HG02763 (cell line): ENCODE measurements at regions not wholly inside any gene's neighbourhood (a gene's known extent, or its start where the extent isn't known, plus 50 kb on each side); places are given as distances from the start of the nearest gene placed in this dataset.
A peak's percentile ranks its signal among the peaks of the same experiment; 100 is the strongest.
"Not testable (repeated sequence)": the region's sequence is repeated elsewhere in the genome, so short reads cannot be mapped to it uniquely, and the experiment has no call there.

Source experiments
- ATAC-seq: cut with Tn5 transposase; IDR thresholded peaks from one replicate; pipeline ENCODE4 v1.9.1; 2021; ENCODE audit warnings: mild to moderate bottlenecking, moderate library complexity; ENCODE audit not compliant: unreplicated experiment

DNA sequence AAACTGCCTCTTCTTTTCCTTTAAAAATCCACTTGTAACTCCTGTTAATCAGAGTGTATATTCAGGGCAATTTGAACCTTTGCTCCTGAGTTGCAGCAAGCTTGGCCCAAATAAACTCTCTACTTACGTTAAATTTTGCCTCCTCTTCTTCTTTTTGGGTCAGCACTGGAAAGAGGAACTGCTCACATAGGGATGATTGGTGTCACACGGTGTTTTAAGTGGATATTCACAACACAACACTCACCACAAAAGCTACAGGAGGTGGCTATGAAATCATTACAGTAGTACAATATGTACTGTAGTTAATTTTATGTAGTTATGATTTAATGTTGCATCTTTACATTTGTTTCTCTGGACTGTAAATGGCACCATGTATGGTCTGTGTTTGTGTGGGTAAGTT, 96.8 kb upstream of the DOCK9 start:
- no peak for ATAC-seq

DNA sequence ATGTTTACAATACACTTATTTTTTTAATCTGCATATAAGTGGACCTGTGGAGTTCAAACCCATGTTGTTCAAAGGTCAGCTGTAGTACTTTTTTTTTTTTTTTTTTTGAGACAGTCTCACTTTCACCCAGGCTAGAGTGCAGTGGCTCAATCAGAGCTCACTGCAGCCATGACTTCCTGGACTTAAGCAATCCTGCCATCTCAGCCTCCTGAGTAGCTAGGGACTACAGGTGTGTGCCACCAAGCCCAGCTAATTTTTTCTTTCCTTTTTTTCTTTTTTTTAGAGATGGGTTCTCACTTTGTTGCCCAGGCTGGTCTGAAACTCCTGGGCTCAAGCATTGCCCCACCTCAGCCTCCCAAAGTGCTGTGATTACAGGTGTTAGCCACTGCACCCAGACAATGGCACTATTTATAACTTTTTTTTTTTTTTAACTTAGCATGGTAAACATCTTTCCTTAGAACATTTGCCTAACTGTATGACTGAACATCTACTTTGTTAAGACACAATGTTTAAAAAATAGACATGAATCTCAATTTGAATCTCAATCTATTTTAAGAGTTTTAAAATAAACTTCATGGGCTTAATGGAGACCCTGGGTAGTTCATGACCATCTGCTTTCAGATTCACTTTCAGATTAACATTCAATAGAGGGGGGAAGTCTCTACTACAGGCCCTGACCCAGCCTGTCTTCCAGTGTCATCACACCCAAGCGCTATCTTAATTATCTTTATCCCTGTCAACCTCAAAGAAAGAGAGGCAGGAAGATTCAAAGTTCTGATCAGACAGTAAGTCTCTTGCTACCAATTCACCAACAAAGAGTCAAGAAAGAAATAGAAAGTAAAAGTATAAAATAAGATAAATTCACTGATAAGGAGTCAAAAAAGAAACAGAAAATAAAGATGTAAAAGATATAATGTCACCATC, 97.7 kb upstream of the DOCK9 start:
- ATAC-seq: peak; percentile 94

DNA sequence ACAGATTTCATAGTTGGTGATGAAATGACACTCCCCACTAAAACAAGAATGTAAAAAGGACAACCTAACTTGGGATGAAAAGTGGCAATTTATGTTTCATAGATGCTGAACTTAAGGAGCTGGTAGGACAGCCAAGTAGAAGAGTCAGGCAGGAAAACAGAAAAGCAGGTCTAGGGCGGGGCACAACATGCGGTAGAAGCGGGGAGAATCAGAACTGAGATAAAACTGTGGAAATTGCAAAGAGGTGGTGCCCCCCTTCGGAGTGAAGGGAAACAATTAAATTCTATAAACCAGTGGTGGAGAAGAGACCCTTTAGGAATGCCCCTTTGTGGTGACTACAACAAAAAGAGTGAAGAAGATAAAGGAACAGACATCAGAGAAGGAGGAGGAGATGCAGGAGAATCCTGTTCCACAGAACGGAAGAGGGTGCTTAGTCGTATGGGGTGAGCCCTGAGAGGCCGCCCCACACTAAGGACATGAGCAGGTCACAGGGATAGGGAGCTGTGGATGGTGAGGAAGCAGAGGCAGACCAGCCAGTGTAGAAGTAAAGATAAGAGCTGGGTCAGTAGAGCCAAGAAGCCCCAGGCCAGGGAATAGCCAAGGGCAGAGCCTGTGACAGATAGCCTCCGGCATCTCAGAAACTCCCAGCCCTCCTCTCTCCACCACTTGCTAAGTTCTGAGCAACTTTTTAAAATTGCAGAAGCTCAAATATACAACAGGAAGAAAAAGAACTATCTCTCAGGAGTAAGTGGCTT, 100.3 kb upstream of the DOCK9 start:
- no peak for ATAC-seq

DNA sequence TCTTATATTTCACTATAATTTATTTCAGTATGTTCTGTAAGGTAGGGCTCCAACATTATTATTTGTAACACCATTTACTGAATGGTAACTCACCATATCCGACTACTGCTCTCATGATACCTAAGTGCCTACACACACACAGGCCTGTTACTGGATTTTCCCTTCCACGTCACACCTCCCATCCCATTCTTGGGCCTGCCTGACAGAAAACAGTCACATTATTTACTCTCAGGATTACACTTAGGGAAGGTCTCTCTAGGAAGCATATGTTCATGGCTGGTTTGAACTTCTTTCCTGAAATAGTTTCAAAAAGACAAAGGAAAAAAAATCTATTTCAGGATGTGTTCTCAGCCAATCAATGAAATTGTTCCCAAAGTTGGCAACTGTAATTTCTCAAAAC, 102.3 kb upstream of the DOCK9 start:
- ATAC-seq: no peak

DNA sequence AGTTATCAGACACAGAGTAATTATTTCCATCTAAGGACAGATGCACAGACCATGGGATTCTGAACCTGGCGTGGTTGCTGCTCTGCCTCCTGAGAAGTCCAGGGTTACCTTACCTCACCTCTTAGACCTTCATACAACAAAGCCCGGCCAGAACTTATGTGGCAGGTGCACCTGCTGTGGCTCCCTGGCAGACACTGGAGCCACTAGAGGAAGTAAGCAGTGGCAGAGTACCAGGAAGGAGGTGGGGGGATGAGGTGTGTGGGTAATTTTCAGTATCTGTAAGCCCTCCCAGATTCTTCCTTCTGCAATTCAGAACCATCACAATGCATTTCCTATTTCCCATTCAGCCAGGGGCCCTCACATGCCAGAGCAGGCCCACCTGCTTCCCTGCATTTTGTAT, 106.1 kb upstream of the DOCK9 start:
- no peak for ATAC-seq

DNA sequence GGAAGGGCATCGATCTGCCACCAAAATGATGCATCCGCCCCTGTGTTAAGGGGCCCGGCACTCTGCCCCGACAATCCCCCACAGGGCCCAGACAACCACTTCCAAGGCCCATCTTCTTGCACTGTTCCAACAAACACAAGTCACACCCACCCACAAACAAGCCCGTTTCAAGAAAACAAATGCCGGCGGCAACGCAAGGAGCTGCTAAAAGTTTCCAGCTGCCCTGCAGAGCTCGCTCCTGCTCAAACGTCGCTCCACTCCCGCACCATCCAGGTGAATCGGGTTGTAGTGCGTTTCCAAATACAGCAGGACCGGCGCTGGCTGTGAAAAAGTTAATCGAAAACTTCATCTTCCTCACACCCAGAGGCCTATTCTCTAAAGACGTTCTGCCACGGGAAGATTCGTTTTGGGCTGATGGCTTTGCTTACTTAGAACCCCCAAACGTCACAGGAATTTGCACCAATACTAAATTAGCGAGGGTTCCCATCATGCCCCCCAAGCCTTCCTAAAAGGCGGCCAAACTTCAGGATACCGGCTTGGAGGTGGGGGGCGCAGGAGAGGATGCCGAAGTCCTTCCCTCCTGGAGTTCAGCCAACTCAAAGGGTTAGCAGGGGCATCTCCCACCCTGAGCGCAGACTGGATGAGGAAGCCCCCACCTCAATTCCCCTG, 107.4 kb upstream of the DOCK9 start:
- ATAC-seq: no peak

DNA sequence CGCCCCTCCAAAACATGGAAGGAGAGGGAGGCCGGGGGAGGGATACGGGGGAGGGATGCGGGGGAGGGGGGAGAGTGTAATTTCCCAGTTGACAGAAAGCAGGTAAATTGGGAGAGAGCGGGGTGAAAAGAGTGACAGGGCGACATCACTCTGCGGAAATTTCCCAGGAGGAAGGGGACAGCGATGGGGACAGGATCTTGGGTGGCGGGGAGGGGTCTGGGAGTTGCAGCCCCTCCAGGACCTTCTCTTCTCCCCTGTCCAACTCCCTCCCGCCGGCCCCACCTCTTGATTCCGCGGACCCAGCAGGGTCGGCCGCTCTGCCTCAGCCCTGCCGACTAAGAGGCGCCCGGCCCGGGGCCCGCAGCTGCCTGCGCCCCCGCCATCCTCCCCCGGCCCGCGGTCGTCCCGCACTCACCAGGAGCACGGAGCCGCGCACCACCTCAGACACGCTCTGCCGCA, 108.0 kb upstream of the DOCK9 start:
- no peak for ATAC-seq

DNA sequence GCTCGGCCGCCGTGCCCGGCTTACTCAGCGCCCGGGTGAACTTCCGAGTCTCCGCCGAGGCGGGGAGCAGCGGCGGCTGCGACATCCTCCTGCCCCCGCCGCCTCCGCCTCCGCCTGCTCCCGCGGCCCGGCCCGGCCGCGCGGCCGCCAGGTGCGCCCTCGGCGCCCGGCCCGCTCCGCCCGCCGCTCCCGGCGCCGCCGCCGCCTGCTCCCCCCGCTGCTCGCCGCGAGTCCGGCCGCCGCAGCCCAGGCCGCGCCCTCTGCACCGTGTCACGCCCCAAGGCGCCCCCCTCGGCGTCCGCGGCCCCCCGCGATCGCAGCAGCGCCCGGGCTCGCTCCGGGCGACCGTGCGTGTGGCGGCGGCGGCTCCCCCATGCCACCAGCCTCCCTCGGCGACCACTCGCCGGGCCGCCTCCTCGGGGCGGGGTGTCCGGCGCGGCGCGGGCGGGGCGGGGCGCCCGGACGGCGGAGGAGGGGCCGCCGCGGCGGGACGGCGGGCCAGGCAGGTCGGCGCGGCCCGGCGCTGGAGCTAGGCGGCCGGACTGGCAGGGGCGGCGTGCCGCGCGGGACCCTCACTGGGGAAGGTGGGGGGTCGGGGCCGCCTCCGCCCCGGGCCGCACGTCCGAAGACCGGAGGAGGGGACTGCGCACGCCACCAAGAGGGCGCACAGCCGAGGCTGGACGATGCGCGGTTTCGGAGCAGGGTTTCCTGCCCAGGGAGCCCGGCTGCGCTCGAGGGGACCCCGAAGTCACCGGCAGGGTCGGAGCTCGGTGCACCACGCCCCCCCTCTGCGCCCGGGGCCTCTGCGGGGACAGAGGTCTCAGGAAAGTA, 108.6 kb upstream of the DOCK9 start:
- peak; percentile 45 for ATAC-seq

DNA sequence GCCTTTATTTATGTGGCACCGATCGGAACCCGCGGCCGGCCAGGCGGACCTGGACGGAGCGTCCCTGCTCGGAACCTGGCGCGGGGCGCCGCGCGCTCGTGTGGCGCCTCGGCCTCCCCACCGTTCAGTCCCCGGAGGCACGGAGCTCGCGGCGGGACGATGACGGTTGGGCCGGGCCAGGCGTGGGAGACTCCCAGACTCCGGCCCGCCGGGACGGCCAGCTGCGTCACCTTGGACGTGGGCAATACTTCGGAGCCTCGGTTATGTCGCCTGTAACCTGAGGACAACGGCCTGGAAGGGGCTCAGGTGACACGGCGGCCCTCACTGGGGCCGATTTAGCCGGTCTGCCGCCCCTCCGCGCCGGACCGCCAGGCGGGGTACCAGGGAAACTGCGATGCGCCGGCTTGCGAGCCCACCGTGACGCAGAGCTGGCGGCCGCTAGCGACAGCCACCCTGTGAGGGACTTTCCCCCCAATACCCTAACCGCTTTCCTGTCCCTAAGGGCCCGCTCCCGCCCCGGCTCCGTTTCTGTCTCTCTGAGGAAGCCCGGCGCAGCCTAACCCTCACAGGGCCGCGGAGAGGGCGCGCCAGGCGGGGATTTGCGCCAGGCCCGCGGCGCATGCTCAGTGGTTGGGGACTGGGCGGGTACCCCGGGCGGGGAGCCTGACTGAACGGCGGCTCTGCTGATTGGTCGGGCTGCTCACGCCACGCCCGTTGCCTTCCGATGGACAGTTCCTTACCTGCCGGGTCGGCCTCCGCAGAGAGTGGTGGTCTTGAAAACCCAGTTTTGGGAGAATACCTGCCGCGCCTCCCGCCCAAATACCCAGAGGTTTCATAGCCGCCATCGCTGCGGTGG, 109.5 kb upstream of the DOCK9 start:
- ATAC-seq: peak; percentile 85

DNA sequence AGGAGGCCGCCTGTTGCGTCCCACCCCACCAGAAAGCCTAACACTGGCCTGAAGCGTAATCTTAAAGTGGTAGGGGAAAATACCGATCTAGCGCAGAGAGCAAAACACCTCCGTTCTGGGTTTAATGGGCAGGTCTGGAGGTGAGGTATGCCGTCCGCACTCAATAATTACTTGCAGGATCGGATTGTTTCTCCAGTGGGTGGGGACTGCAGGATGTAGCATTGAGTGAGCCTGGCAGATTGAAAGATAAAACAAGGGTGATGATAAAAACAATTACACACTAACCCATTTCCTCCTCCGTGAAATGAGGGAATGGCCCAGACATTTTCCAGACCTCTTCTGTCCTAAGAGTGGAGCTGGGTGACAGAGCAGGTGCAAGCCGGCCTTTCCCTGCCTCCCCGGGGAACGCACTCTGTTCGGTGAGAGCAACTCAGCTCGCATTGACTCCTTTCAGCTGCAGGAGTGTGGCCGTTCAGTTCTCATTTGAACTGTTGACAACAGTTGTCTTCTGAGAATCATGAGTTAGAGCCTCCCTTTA, 110.2 kb upstream of the DOCK9 start:
- peak; percentile 16 for ATAC-seq

DNA sequence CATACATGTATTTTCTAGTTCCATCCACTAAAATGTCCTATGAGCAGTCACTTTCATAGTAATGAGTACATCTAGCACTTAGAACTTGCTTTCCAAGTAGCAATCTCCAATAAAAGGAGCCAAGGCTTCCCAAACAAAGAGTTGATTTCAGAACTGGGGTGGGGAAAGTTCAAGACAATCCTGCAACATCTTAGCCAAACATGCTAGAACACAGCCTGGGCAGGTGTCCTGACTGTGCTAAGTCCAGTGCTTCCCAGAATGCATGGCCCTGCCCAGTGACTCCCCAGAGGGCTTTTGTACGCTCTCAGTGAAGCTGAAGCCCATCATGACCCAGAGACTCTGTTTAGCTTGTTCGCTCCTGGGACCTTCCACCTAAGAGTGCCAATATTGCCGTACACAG, 106.7 kb upstream of the UBAC2 start:
- no peak for ATAC-seq

DNA sequence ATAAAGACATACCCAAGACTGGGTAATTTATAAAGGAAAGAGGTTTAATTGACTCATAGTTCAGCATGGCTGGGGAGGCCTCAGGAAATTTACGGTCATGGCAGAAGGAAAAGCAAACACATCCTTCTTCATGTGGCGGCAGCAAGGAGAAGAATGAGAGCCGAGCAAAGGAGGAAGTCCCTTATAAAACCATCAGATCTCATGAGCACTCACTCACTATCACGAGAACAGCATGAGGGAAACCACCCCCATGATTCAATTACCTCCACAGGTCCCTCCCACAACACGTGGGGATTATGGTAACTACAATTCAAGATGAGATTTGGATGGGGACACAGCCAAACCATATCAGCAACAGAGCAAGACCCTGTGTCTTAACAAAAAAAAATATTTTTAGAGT, 98.8 kb upstream of the UBAC2 start:
- not testable (repeated sequence) for ATAC-seq

DNA sequence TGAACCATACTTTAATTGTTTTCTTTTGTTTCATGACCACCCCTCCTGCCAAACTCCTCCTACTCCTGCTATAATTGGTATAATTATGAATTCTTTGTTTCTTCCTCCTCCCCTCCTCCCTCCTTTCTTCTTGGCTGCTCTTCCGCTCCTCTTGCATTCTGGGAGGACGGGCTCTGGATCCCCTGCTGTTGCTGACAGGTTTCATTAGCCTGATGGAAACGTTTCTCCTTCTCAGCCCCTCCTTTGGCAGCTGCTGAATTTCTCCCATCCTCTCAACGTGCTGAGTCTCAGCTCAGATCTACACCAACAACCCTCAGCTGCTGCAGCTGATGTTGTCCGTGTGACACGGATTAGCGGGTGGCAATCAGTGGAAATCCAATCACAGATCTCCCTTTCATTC, 97.1 kb upstream of the UBAC2 start:
- no peak for ATAC-seq

DNA sequence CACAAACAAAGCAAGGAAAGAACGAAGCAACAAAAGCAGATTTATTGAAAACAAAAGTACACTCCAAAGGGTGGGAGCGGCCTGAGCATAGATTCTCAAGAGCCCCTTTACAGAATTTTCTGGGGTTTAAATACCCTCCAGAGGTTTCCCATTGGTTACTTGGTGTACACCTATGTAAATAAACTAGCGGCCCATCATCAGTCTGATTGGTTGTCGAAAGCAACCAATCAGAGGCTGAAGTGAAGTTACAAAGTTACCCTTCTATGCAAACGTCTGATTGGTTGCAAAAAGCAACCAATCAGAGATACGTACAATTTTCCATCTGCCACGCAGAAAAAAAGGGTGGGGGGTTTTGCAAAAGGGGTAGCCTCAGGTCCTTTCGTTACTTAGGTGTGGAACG, 96.3 kb upstream of the UBAC2 start:
- ATAC-seq: no peak

DNA sequence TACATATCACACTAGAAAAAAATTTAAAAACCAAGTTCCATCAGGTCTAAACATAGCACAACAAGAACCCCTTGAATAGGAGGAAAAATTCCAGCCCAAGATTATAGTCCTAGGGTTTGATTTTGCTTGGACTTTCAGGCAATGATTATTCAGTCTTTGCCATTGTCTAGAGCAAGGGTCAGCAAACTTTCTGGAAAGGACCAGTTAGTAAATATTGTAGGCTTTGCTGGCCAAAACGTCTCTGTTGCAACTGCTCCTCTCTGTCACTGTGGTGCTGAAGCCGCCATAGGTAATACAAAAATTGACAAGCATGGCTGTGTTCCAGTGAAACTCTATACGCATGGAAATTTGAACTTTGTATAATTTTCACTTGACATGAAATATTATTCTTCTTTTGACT, 95.5 kb upstream of the UBAC2 start:
- ATAC-seq: no peak

DNA sequence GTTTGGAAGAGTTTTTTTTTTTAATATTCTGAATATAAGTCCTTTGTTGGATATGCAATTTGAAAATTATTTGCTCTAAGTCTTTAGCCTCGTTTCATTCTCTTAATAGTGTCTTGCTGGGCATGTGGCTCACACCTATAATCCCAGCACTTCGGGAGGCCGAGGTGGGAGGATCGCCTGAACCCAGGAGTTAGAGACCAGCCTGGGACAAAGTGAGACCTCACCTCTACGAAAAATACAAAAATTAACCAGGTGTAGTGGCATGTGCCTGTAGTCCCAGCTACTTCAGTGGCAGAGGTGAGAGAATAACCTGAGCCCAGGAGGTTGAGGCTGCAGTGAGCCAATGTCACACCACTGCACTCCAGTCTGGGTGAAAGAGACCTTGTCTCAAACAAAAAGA, 87.3 kb upstream of the UBAC2 start:
- no peak for ATAC-seq

DNA sequence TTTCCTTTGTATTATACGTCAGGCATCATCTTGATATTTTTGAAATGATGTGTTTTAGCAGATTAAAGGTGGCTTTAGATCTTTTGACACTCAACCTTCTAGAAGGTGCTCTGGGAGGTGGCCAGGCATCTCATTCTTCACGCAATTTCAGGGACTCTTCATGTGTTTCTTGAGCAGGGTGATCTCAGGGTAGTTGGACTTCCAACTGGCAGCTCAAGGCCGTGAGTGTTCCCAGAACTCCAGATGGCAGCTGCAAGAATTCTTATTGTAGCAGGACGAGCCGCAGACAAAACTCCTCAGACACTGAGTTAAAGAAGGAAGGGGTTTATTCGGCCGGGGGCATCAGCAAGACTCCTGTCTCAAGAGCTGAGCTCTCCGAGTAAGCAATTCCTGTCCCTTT, 82.5 kb upstream of the UBAC2 start:
- ATAC-seq: no peak

DNA sequence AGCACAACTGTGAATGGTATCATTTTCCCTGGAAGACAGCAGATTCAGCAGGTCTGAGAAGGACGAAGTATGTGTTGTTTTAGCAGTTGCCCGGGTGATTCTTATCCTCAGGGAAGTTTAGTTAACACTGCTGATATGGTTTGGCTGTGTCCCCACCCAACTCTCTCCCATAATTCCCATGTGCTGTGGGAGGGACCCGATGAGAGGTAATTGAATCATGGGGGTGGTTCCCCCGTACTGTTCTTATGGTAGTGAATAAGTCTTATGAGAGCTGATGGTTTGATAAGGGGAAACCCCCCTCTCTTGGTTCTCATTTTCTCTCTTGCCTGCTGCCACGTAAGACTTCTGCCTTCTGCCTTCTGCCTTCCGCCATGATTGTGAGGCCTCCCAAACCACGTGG, 81.0 kb upstream of the UBAC2 start:
- no peak for ATAC-seq

DNA sequence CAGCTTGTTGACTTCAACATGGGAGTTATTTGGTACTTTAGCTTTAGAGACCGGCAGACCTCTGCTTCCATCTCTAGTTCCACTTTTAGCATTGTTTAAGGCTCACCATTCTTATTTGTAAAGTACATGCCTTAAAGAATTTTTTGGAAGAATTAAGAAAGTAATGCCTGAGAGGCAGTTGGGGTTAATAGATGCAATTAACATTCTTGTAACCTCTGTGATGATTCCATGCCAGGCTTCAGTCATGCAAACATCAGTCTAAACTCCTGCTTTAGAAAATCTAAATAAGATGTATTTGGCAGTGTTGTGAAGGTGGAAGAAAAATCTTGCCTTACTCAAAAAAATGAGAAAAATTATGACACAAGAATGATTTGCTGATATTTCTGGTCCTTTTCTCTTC, 79.9 kb upstream of the UBAC2 start:
- no peak for ATAC-seq

DNA sequence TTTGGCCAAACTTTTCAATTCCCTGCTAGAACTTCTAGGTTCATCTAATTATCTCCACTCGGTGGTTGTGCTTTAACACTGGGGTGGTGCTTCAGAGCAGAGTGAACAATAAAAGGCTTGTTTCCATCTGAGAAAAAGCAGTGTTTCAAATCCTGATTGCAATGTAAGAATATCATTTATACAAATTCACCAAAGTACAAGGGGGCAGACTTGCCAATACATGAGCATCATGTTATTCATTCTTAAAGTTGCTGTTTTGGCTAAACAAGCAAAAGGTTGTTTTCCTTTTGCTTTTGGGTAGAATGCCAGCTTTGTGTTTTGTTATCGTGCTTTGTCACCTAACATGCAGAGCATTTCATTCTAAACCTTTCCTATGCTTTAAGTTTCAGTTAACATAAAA, 78.5 kb upstream of the UBAC2 start:
- ATAC-seq: no peak
